Liver (tissue), 8 donors: ENCODE measurements at regions not wholly inside any gene's neighbourhood (a gene's known extent, or its start where the extent isn't known, plus 50 kb on each side); places are given as distances from the start of the nearest gene placed in this dataset.

Experiments used
- DNase-seq: peaks from one replicate; pipeline ENCODE4 v3.0.0-alpha.2; 2017; ENCODE audit warnings: low spot score
- H3K27ac ChIP-seq, 2 donors: one replicate each; pipeline ENCODE4 v1.7.0; 2013; ENCODE audit warnings: inconsistent platforms in 2 of 2, low read length in 2 of 2, control low read depth in 1 of 2, low read depth in 1 of 2, mild to moderate bottlenecking in 1 of 2
- H3K27me3 ChIP-seq, 4 donors: one replicate each; pipeline versions ENCODE4 v1.6.1 to v1.7.0; 2013; ENCODE audit warnings: low read length in 3 of 4, inconsistent platforms in 1 of 4, mild to moderate bottlenecking in 1 of 4, moderate library complexity in 1 of 4; ENCODE audit not compliant: control insufficient read depth in 4 of 4, insufficient read depth in 4 of 4
- H3K36me3 ChIP-seq, 4 donors: one replicate each; pipeline versions ENCODE4 v1.6.1 to v1.7.0; 2013; ENCODE audit warnings: low read length in 3 of 4, mild to moderate bottlenecking in 3 of 4, low read depth in 1 of 4, moderate library complexity in 1 of 4; ENCODE audit not compliant: control insufficient read depth in 4 of 4, insufficient read depth in 3 of 4
- H3K4me1 ChIP-seq, 4 donors: one replicate each; pipeline versions ENCODE4 v1.6.1 to v1.7.0; 2013; ENCODE audit warnings: low read length in 3 of 4, mild to moderate bottlenecking in 3 of 4, moderate library complexity in 1 of 4; ENCODE audit not compliant: control insufficient read depth in 4 of 4, insufficient read depth in 4 of 4
- H3K4me3 ChIP-seq, 3 donors: one replicate each; pipeline versions ENCODE4 v1.6.1 to v1.7.0; 2013; ENCODE audit warnings: low read length in 3 of 3, control low read depth in 1 of 3, low read depth in 1 of 3, mild to moderate bottlenecking in 1 of 3
- H3K9ac ChIP-seq, 2 donors: one replicate each; pipeline ENCODE4 v1.7.0; 2013; ENCODE audit warnings: low read length in 2 of 2, mild to moderate bottlenecking in 2 of 2, moderate library complexity in 2 of 2, control low read depth in 1 of 2, low read depth in 1 of 2
- H3K9me3 ChIP-seq, 4 donors: one replicate each; pipeline versions ENCODE4 v1.6.1 to v1.7.0; 2013; ENCODE audit warnings: low read length in 3 of 4; ENCODE audit not compliant: control insufficient read depth in 4 of 4
- EGR1 ChIP-seq, 2 donors: IDR thresholded peaks; 2 replicates each; pipeline ENCODE4 v1.6.1; 2016 to 2018; ENCODE audit warnings: antibody characterized with exemption in 2 of 2, low read depth in 2 of 2
- FOXA1 ChIP-seq: IDR thresholded peaks from 2 replicates; pipeline ENCODE4 v1.6.1; 2016; ENCODE audit warnings: antibody characterized with exemption
- FOXA2 ChIP-seq: IDR thresholded peaks from 2 replicates; pipeline ENCODE4 v1.6.1; 2016; ENCODE audit warnings: antibody characterized with exemption
- GABPA ChIP-seq, 2 donors: IDR thresholded peaks in 1 of 2; conservative IDR thresholded peaks in 1 of 2; 2 replicates each; pipeline ENCODE4 v1.6.1; 2016; ENCODE audit warnings: antibody characterized with exemption in 2 of 2, mild to moderate bottlenecking in 1 of 2, moderate library complexity in 1 of 2
- HNF4A ChIP-seq, 2 donors: conservative IDR thresholded peaks; 2 replicates each; pipeline ENCODE4 v1.6.1; 2016; ENCODE audit warnings: antibody characterized with exemption in 2 of 2, mild to moderate bottlenecking in 2 of 2
- HNF4G ChIP-seq: IDR thresholded peaks from 2 replicates; pipeline ENCODE4 v1.6.1; 2016; ENCODE audit warnings: antibody characterized with exemption
- JUND ChIP-seq, 2 donors: IDR thresholded peaks; 2 replicates each; pipeline ENCODE4 v1.6.1; 2016; ENCODE audit warnings: antibody characterized with exemption in 2 of 2
- RXRA ChIP-seq, 2 donors: IDR thresholded peaks; 2 replicates each; pipeline ENCODE4 v1.6.1; 2017 to 2018; ENCODE audit warnings: antibody characterized with exemption in 2 of 2, mild to moderate bottlenecking in 1 of 2
- TAF1 ChIP-seq: conservative IDR thresholded peaks from 2 replicates; pipeline ENCODE4 v1.6.1; 2016; ENCODE audit warnings: antibody characterized with exemption, mild to moderate bottlenecking
- WGBS: extraction: QIAGEN DNeasy Blood & Tissue Kit; methylation state at CpG from one replicate; pipeline ENCODE4 v1.1.7; 2013; 5-methylcytosine and 5-hydroxymethylcytosine counted together
- TF ChIP-seq, protein P1 (sequence below): fragments of 150-350 bp; IDR thresholded peaks from 2 replicates; pipeline ENCODE4 v1.5.1; 2017; ENCODE audit warnings: improper control_type of control experiment, low read depth, low read length; ENCODE audit not compliant: missing input control
- TF ChIP-seq, protein P2 (sequence below): IDR thresholded peaks from 2 replicates; pipeline ENCODE4 v1.6.1; 2016; ENCODE audit warnings: antibody characterized with exemption
- TF ChIP-seq, protein P3 (sequence below): IDR thresholded peaks from 2 replicates; pipeline ENCODE4 v1.6.1; 2016; ENCODE audit warnings: antibody characterized with exemption, mild to moderate bottlenecking
- donor health status: healthy.
- donor health status: healthy.
- donor health status: healthy.
- donor health status: healthy.
- donor health status: healthy.

DNA sequence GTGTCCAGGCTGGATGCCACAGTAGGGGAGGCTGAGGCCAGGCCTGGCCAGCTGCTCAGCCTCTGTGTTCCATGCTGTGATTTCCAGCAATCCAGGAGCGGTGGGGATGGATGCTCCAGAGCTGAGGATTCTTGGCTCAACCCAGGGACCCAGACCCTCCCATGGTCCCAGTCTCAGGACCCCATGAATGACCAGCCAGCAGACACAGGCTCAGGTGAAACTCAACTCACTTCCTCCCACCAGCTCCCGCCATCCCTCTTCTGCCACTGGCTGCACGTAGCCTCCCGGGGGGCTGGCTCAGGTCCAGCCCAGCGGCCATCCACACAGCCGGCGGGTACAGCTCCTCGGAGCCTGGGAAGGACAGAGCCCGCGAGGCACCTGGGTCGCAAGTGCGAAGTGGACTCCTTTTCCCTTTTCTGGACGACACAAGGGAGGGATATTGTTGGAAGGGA is 54.5 kb upstream of the DACT2 start (continued):
- TF ChIP-seq, protein P1, sequence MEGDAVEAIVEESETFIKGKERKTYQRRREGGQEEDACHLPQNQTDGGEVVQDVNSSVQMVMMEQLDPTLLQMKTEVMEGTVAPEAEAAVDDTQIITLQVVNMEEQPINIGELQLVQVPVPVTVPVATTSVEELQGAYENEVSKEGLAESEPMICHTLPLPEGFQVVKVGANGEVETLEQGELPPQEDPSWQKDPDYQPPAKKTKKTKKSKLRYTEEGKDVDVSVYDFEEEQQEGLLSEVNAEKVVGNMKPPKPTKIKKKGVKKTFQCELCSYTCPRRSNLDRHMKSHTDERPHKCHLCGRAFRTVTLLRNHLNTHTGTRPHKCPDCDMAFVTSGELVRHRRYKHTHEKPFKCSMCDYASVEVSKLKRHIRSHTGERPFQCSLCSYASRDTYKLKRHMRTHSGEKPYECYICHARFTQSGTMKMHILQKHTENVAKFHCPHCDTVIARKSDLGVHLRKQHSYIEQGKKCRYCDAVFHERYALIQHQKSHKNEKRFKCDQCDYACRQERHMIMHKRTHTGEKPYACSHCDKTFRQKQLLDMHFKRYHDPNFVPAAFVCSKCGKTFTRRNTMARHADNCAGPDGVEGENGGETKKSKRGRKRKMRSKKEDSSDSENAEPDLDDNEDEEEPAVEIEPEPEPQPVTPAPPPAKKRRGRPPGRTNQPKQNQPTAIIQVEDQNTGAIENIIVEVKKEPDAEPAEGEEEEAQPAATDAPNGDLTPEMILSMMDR: no peak
- TF ChIP-seq, protein P2, sequence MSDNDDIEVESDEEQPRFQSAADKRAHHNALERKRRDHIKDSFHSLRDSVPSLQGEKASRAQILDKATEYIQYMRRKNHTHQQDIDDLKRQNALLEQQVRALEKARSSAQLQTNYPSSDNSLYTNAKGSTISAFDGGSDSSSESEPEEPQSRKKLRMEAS: no peak
- TF ChIP-seq FOXA2 (no peak), RXRA (IDR thresholded peaks at IDR 0.05) (no peak), HNF4G (no peak), EGR1 (IDR thresholded peaks at IDR 0.05; ENCODE audit: low read depth in 2 of 2) (no peak), FOXA1 (no peak), GABPA (IDR thresholded peaks at IDR 0.05 in 1 of 2, conservative IDR thresholded peaks at IDR 0.05 in 1 of 2) (no peak)

DNA sequence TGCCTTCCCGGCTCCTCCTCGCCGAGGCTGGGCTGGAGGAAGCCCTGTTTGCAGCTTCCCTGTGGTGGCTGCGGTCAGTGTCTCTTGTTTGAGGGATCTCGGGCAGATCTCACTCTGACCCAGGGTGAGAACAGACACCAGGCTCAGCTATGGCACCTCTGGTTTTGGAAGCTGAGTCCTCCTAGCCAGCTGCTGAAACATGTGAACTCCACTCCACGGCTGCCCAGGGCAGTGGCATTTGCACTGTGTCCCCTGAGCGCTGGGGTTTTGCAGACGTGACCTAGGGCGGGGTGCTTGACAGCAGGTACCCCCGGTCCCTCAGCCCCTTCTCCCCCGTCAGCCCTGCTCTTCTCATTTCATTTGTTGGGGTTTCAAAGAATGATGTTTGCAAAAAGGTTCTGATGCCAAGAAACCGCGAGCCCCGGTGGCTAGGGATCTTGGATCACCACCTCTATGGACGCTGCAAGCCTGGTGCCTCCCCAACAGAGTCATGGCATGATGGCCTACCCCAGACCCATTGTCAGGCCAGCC is 55.0 kb upstream of the DACT2 start:
- H3K36me3 ChIP-seq: no peaks in the 10 kb centered on the region
- H3K4me1 ChIP-seq: no peaks in the 10 kb centered on the region
- no peak overlapping the region for H3K4me3 ChIP-seq
- no peak for DNase-seq
- no peak overlapping the region for H3K9ac ChIP-seq
- TF ChIP-seq, protein P3, sequence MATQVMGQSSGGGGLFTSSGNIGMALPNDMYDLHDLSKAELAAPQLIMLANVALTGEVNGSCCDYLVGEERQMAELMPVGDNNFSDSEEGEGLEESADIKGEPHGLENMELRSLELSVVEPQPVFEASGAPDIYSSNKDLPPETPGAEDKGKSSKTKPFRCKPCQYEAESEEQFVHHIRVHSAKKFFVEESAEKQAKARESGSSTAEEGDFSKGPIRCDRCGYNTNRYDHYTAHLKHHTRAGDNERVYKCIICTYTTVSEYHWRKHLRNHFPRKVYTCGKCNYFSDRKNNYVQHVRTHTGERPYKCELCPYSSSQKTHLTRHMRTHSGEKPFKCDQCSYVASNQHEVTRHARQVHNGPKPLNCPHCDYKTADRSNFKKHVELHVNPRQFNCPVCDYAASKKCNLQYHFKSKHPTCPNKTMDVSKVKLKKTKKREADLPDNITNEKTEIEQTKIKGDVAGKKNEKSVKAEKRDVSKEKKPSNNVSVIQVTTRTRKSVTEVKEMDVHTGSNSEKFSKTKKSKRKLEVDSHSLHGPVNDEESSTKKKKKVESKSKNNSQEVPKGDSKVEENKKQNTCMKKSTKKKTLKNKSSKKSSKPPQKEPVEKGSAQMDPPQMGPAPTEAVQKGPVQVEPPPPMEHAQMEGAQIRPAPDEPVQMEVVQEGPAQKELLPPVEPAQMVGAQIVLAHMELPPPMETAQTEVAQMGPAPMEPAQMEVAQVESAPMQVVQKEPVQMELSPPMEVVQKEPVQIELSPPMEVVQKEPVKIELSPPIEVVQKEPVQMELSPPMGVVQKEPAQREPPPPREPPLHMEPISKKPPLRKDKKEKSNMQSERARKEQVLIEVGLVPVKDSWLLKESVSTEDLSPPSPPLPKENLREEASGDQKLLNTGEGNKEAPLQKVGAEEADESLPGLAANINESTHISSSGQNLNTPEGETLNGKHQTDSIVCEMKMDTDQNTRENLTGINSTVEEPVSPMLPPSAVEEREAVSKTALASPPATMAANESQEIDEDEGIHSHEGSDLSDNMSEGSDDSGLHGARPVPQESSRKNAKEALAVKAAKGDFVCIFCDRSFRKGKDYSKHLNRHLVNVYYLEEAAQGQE: no peak
- no peak for TF ChIP-seq RXRA (IDR thresholded peaks at IDR 0.05)
- TF ChIP-seq, protein P2: no peak
- H3K27ac ChIP-seq: no peak overlapping the region
- H3K27me3 ChIP-seq: peaks cover 0 to 5% (median 0%) of the 10 kb centered on the region in 4 donors
- 91% methylated on average over 15 of the region's 15 CpGs for WGBS
- no peaks in the 10 kb centered on the region for H3K9me3 ChIP-seq

DNA sequence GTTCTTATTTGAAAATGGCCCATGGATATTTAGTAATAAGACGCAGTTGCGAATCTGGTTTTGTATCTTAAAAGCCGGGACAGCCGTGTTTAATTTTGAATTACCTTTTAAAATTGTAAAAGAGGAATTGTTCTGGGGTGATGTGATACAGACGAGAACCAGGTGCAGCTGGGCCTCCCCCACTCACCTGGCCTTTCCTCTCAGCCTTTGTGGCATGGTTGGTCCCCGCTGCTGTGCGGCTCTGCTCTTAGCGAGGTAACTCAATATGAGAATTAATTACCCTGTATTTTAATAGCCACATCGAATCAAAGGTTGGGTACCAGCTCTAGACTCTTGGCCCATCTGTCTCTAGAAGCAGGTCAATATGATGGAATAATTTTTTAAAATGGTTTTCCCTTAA is 56.5 kb upstream of the DACT2 start:
- H3K9ac ChIP-seq: no peak overlapping the region
- H3K27ac ChIP-seq: no peak overlapping the region
- TF ChIP-seq EGR1 (IDR thresholded peaks at IDR 0.05; ENCODE audit: low read depth in 2 of 2) (no peak), GABPA (IDR thresholded peaks at IDR 0.05 in 1 of 2, conservative IDR thresholded peaks at IDR 0.05 in 1 of 2) (no peak), TAF1 (no peak), JUND (IDR thresholded peaks at IDR 0.05) (no peak), HNF4A (conservative IDR thresholded peaks at IDR 0.05) (no peak)
- WGBS: 92% methylated on average over 9 of the region's 9 CpGs
- DNase-seq: no peak
- H3K36me3 ChIP-seq: no peaks in the 10 kb centered on the region
- peaks cover 0 to 5% (median 0%) of the 10 kb centered on the region in 4 donors for H3K27me3 ChIP-seq
- no peak overlapping the region for H3K4me3 ChIP-seq
- H3K4me1 ChIP-seq: no peaks in the 10 kb centered on the region
- no peaks in the 10 kb centered on the region for H3K9me3 ChIP-seq
